ENCODE measurements at regions not wholly inside any gene's neighbourhood (a gene's known extent, or its start where the extent isn't known, plus 50 kb on each side); places are given as distances from the start of the nearest gene placed in this dataset.

DNA sequence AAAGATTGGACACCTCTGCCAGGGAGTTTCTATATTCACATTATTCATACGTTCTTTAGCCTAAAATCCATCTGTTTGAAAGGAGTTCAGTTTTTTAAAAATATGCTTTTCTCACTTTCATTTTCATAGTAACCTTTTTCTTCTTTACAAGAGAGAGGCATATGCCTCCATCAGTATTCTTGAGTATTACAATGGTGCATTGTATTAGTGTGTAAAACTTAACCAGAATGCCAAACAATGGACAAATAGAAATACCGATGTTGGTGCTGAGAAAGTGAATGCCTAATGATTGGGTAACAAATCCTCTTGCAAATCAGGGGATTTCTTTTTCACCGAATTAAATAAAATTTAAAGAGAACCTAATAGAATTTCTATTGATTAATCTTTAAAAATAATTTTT, 163.2 kb upstream of the LAMA2 start:
- Histone ChIP-seq H3K27me3 (ENCODE audit: control insufficient read depth, extremely low read depth, insufficient read depth, low read length) (no peaks in the 10 kb centered on the region), H3K4me1 (ENCODE audit: control insufficient read depth, extremely low read depth, insufficient read depth, low read length) (no peaks in the 10 kb centered on the region), H2AFZ (ENCODE audit: control insufficient read depth, low read length) (no peak overlapping the region), H3K4me2 (ENCODE audit: control insufficient read depth, extremely low read depth, insufficient read depth, low read depth, low read length) (no peak overlapping the region), H3K9me1 (ENCODE audit: control insufficient read depth, extremely low read depth, insufficient read depth, low read length) (no peaks in the 10 kb centered on the region), H3K9ac (ENCODE audit: control insufficient read depth, extremely low read depth, insufficient read depth, low read length) (no peak overlapping the region), H3K27ac (ENCODE audit: control insufficient read depth, insufficient read depth, low read length) (no peak overlapping the region), H3K36me3 (ENCODE audit: control insufficient read depth in 2 of 2, extremely low read depth in 1 of 2, insufficient read depth in 2 of 2, low read length in 2 of 2) (no peaks in the 10 kb centered on the region), H3K9me3 (ENCODE audit: control insufficient read depth, low read depth, low read length) (no peaks in the 10 kb centered on the region), H3K4me3 (ENCODE audit: control insufficient read depth in 2 of 3, extremely low read depth in 1 of 3, insufficient read depth in 2 of 3, low read depth in 1 of 3, low read length in 3 of 3) (no peak overlapping the region), H4K20me1 (ENCODE audit: control insufficient read depth, extremely low read depth, insufficient read depth, low read length) (no peaks in the 10 kb centered on the region), H3K79me2 (ENCODE audit: control insufficient read depth, insufficient read depth, low read length) (no peaks in the 10 kb centered on the region)
- FAIRE-seq (no peak), DNase-seq (ENCODE audit: low read depth, low spot score) (no peak)
- TF ChIP-seq, protein P1, sequence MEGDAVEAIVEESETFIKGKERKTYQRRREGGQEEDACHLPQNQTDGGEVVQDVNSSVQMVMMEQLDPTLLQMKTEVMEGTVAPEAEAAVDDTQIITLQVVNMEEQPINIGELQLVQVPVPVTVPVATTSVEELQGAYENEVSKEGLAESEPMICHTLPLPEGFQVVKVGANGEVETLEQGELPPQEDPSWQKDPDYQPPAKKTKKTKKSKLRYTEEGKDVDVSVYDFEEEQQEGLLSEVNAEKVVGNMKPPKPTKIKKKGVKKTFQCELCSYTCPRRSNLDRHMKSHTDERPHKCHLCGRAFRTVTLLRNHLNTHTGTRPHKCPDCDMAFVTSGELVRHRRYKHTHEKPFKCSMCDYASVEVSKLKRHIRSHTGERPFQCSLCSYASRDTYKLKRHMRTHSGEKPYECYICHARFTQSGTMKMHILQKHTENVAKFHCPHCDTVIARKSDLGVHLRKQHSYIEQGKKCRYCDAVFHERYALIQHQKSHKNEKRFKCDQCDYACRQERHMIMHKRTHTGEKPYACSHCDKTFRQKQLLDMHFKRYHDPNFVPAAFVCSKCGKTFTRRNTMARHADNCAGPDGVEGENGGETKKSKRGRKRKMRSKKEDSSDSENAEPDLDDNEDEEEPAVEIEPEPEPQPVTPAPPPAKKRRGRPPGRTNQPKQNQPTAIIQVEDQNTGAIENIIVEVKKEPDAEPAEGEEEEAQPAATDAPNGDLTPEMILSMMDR (optimal IDR thresholded peaks at IDR 0.05 in 1 of 3, IDR thresholded peaks at IDR 0.05 in 1 of 3, conservative IDR thresholded peaks at IDR 0.05 in 1 of 3; ENCODE audit: extremely low read depth in 1 of 3, insufficient read depth in 2 of 3, low read length in 3 of 3): no peak
- TF ChIP-seq EZH2 (IDR thresholded peaks at IDR 0.05; ENCODE audit: low read length): no peak
- dilution Hi-C loops (cut with MboI; ENCODE audit: extremely low pct_ligation_motif_present, low sequenced_read_pairs): no loop called here

- H4K20me1 ChIP-seq (ENCODE audit: control insufficient read depth, extremely low read depth, insufficient read depth, low read length): no peaks in the 10 kb centered on the region
- H3K36me3 ChIP-seq (ENCODE audit: control insufficient read depth in 2 of 2, extremely low read depth in 1 of 2, insufficient read depth in 2 of 2, low read length in 2 of 2): no peaks in the 10 kb centered on the region
- dilution Hi-C loops (cut with MboI; ENCODE audit: extremely low pct_ligation_motif_present, low sequenced_read_pairs): no loop called here
- no peak for TF ChIP-seq EZH2 (IDR thresholded peaks at IDR 0.05; ENCODE audit: low read length)
- TF ChIP-seq, protein P1 (optimal IDR thresholded peaks at IDR 0.05 in 1 of 3, IDR thresholded peaks at IDR 0.05 in 1 of 3, conservative IDR thresholded peaks at IDR 0.05 in 1 of 3; ENCODE audit: extremely low read depth in 1 of 3, insufficient read depth in 2 of 3, low read length in 3 of 3): no peak
- no peak for FAIRE-seq
- no peaks in the 10 kb centered on the region for H3K4me1 ChIP-seq (ENCODE audit: control insufficient read depth, extremely low read depth, insufficient read depth, low read length)
- no peak for DNase-seq (ENCODE audit: low read depth, low spot score)
- no peak overlapping the region for H3K4me2 ChIP-seq (ENCODE audit: control insufficient read depth, extremely low read depth, insufficient read depth, low read depth, low read length)
- H3K4me3 ChIP-seq (ENCODE audit: control insufficient read depth in 2 of 3, extremely low read depth in 1 of 3, insufficient read depth in 2 of 3, low read depth in 1 of 3, low read length in 3 of 3): no peak overlapping the region
- H2AFZ ChIP-seq (ENCODE audit: control insufficient read depth, low read length): no peak overlapping the region
- H3K27me3 ChIP-seq (ENCODE audit: control insufficient read depth, extremely low read depth, insufficient read depth, low read length): no peaks in the 10 kb centered on the region
- H3K9me3 ChIP-seq (ENCODE audit: control insufficient read depth, low read depth, low read length): no peaks in the 10 kb centered on the region
- H3K27ac ChIP-seq (ENCODE audit: control insufficient read depth, insufficient read depth, low read length): no peak overlapping the region
- H3K9ac ChIP-seq (ENCODE audit: control insufficient read depth, extremely low read depth, insufficient read depth, low read length): no peak overlapping the region
- no peaks in the 10 kb centered on the region for H3K9me1 ChIP-seq (ENCODE audit: control insufficient read depth, extremely low read depth, insufficient read depth, low read length)
- H3K79me2 ChIP-seq (ENCODE audit: control insufficient read depth, insufficient read depth, low read length): no peaks in the 10 kb centered on the region
Measured at GRCh38 chr6:128713461-128713860, 169.5 kb upstream of the LAMA2 start.
